C4-2B (cell line): ENCODE measurements at regions not wholly inside any gene's neighbourhood (a gene's known extent, or its start where the extent isn't known, plus 50 kb on each side); places are given as distances from the start of the nearest gene placed in this dataset.

Experiments
- H3K27ac ChIP-seq: fragments of 450-650 bp; 2 replicates; pipeline ENCODE4 v1.5.1; 2017
- ZFX ChIP-seq: fragments of 450-650 bp; IDR thresholded peaks from 2 replicates; pipeline ENCODE4 v1.6.1; 2017
- TF ChIP-seq, protein P1 (sequence below): fragments of 450-650 bp; conservative IDR thresholded peaks from 2 replicates; pipeline ENCODE4 v1.5.1; 2017; ENCODE audit warnings: mild to moderate bottlenecking

DNA sequence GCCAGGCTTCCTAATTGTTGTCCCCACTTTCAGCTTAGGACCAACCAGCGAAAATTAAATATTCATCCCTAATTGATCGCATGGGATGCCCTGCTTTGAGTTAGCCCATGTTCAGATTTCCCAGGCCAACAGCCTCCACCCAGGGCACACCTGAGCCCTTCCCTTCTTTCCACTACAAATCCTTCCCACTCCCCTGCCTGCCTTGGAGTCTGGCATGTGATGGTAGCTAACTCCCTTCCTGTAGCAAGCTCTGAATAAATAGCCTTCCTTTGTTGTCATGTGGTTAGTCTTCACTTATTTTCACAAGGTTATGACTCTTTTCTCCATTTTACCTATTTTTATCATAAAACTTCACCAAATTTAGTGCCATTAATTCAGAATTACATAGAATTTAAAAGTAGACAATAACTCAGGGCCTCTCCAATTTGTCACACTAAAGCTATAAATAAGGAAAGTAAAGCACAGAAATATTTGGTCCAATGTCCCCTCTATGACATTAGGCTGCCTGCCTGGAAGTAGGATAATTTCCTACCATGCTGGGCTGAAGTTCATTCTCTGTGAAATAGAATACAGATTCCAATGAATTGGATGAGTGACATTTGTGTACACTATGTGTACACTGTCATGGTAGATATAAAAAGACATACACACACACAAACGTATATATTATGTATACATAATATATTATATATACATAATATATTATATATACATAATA, 166.4 kb upstream of the CPEB2 start:
- no peak overlapping the region for H3K27ac ChIP-seq
- TF ChIP-seq, protein P1, sequence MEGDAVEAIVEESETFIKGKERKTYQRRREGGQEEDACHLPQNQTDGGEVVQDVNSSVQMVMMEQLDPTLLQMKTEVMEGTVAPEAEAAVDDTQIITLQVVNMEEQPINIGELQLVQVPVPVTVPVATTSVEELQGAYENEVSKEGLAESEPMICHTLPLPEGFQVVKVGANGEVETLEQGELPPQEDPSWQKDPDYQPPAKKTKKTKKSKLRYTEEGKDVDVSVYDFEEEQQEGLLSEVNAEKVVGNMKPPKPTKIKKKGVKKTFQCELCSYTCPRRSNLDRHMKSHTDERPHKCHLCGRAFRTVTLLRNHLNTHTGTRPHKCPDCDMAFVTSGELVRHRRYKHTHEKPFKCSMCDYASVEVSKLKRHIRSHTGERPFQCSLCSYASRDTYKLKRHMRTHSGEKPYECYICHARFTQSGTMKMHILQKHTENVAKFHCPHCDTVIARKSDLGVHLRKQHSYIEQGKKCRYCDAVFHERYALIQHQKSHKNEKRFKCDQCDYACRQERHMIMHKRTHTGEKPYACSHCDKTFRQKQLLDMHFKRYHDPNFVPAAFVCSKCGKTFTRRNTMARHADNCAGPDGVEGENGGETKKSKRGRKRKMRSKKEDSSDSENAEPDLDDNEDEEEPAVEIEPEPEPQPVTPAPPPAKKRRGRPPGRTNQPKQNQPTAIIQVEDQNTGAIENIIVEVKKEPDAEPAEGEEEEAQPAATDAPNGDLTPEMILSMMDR: no peak
- no peak for TF ChIP-seq ZFX

DNA sequence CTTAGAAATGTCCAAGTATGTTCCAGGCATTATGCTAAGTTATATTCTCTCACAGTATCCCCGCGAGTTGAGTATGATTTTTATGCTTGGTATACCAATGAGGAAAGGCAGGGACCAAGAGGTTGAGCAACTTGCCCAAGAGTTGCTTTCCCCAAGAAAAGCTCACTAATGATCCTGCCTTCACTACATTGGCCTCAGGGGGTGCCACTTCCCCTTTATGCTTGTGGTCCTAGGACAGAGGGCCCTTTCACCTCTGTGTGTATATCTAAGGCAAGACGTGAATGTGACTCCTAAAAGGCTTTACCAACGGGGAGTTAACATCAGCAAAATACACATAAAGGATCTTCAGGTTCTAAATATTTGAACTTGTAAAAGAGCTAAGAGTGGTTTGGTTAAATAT, 164.4 kb upstream of the CPEB2 start:
- TF ChIP-seq ZFX: no peak
- TF ChIP-seq, protein P1: no peak; the same call in 1 of the 2 replicates
- no peak overlapping the region for H3K27ac ChIP-seq

DNA sequence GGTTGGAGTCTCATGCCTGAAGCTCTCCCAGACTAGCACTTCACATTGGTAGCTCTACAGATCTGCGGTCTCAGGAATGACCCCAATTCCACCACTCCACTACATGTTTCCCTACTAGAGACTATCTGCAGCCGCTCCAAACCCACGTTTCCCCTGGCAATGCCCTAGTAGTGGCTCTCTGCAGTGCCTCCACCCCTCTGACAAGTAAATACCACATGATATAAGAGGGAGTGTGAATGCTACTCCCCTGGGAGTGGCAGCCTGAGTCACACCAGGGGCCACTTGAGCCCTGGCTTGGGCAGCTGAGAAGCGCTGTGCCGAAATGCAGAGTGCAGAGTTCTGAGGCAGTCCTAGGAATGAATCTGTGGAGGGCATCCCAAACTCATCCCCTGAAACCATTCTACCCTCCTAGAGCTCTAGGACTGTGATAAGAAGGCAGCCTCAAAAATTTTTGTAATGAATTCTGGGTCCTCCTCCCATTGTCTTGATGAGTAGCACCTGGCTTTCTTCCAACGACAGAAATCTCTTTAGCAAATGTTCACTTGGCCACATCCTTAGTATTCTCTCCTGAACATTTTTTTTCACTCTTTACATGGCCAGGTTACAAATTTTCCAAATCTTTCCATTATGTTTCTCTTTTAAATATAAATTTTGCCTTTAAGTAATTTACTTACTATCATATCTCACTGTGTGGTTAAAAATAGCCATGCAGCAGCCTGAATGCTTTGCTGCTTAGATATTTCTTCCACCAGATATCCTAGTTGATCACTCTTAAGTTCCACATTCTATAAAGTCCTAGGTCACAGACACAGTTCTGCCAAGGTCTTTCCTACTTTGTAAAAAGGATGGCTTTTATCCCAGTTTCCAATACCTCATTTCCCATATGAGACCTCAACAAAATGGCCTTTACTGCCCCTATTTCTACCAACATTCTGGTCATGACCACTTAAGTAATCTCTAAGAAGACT, 160.2 kb upstream of the CPEB2 start:
- H3K27ac ChIP-seq: no peak overlapping the region
- TF ChIP-seq ZFX: no peak
- TF ChIP-seq, protein P1: no peak

DNA sequence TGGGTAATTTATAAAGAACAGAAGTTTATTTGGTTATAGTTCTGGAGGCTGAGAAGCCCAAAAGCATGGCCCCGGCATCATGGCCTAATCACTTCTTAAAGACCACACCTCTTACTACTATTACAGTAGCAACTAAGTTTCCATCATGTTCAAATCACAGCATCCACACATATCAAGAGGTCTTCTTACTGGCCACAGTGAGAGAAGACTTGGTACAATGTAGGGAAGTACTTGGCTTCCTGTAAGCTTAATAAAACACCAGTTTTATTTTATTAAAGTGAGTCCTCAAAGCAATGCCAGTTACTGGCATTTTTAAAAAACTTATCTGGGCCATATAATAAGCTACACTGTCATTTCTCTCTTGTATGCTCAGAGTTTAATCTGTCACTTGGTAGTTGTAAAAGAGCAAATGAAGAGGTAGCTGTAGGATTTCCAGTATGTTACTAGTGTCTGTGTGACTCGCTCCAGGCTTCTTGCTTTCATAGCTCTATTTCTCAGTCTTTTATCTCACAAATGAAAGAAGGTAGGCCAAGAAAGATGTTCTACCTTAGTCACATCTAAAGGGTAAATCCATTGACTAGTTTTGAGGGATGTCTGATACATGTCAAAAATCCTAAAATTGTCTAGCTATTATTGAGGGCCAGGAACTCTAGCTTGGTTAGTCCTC, 159.2 kb upstream of the CPEB2 start:
- H3K27ac ChIP-seq: no peak overlapping the region
- TF ChIP-seq ZFX: no peak
- TF ChIP-seq, protein P1: no peak

DNA sequence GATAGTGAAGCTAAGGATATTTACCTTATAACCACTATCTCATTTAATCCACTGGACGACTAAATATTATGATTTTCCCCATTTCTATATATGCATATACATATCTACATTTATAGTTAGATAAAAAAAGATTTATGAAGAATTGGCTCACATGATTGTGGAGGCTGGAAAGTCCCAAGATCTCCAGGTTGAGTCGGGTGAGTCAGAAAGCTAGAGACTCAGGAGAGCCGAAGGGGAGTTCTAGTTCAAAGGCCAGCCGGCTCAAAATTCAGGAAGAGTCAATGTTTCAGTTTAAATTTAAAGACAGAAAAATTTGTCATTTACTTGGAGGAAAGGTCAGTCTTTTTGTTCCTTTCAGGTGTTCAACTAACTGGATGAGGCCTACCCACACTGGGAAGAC, 158.2 kb upstream of the CPEB2 start:
- no peak overlapping the region for H3K27ac ChIP-seq
- TF ChIP-seq, protein P1: no peak
- TF ChIP-seq ZFX: no peak

DNA sequence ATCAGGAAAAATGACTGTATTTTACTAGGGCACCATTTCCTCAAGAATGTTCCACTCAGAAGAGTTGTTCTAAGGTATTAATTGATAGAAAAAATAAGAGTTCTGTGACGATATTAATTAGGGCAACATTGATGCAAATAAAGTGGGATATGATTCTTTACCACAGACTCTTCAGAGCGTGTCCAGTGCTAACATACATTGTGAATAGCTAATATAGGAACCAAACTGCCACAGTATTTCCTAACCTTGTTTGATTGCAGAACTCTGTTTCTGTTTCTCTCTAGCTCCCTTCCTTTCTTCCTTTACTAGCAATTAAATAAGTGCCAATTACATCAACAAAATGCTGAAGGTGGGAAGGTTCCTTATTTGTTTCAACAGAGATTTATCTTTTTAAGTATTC, 154.1 kb upstream of the CPEB2 start:
- TF ChIP-seq, protein P1: no peak
- no peak for TF ChIP-seq ZFX
- H3K27ac ChIP-seq: no peak overlapping the region
